Type B pancreatic cell (in vitro differentiated cells): ENCODE measurements at regions not wholly inside any gene's neighbourhood (a gene's known extent, or its start where the extent isn't known, plus 50 kb on each side); places are given as distances from the start of the nearest gene placed in this dataset.
"Not testable (repeated sequence)": the region's sequence is repeated elsewhere in the genome, so short reads cannot be mapped to it uniquely, and the experiment has no call there.

Experiments
- DNase-seq: peaks from one replicate; pipeline ENCODE4 v3.0.0; 2021; ENCODE audit warnings: mixed read lengths; ENCODE audit not compliant: unreplicated experiment; ENCODE audit errors: extremely low spot score
- H3K27ac Mint-ChIP-seq: 2 replicates; pipeline ENCODE4 v1.8.0; 2021; ENCODE audit warnings: mild to moderate bottlenecking, mixed read lengths
- H3K27me3 Mint-ChIP-seq: 2 replicates; pipeline ENCODE4 v1.8.0; 2021; ENCODE audit warnings: mixed read lengths
- H3K36me3 Mint-ChIP-seq: 2 replicates; pipeline ENCODE4 v1.8.0; 2021; ENCODE audit warnings: mixed read lengths
- H3K4me1 Mint-ChIP-seq: one replicate; pipeline ENCODE4 v1.8.0; 2021; ENCODE audit warnings: mixed read lengths; ENCODE audit not compliant: unreplicated experiment
- H3K4me3 Mint-ChIP-seq: 2 replicates; pipeline ENCODE4 v1.8.0; 2021; ENCODE audit warnings: mild to moderate bottlenecking, mixed read lengths
- H3K9me3 Mint-ChIP-seq: 2 replicates; pipeline ENCODE4 v1.8.0; 2021; ENCODE audit warnings: mixed read lengths
- TF ChIP-seq, protein P1 (sequence below): fragments of 200-600 bp; sonication (generic); conservative IDR thresholded peaks from 2 replicates; pipeline ENCODE4 v1.5.0; 2021; ENCODE audit warnings: antibody characterized with exemption, mild to moderate bottlenecking

DNA sequence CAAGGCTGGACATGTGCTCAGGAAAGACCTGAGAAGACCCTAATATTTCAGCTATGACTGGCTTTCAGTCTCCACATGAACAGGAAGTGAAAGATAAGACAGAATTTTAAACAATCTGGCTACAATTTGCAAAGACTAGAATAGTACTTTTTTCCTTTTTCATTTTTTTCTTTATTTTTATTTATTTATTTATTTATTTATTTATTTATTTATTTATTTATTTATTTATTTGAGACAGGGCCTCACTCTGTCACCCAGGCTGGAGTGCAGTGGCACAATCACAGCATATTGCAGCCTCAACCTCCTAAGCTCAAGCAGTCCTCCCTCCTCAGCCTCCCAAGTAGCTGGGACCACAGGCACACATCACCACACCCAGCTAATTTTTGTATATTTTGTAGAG lies 61.1 kb upstream of the PHF6 start:
- not testable (repeated sequence) for H3K36me3 Mint-ChIP-seq, H3K4me1 Mint-ChIP-seq, H3K27ac Mint-ChIP-seq, H3K27me3 Mint-ChIP-seq, DNase-seq, H3K4me3 Mint-ChIP-seq
- H3K9me3 Mint-ChIP-seq, result peaks cover 10% of the 10 kb centered on the region

DNA sequence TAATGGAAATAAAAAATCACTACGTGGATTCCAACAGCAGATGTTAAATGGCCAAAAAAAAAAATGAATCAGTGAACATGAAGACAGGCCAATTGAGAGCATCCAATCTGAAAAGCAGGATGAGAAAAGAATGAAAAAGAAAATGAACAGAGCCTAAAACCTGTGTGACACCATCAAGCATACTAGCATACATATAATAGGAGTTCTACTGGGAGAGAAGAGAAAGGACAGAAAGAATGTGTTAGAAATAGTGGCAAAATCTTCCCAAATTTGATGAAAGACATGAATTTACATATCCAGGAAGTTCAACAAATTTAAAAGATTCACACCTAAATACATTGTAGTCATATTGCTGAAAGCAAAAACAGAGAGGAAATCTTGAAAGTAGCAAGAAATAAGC lies 59.7 kb upstream of the PHF6 start:
- Mint-ChIP-seq H3K27ac (no peak overlapping the region), H3K4me3 (no peak overlapping the region), H3K4me1 (no peaks in the 10 kb centered on the region), H3K9me3 (peaks cover 10% of the 10 kb centered on the region), H3K27me3 (no peaks in the 10 kb centered on the region), H3K36me3 (no peaks in the 10 kb centered on the region)
- DNase-seq, result no peak
- TF ChIP-seq, protein P1, sequence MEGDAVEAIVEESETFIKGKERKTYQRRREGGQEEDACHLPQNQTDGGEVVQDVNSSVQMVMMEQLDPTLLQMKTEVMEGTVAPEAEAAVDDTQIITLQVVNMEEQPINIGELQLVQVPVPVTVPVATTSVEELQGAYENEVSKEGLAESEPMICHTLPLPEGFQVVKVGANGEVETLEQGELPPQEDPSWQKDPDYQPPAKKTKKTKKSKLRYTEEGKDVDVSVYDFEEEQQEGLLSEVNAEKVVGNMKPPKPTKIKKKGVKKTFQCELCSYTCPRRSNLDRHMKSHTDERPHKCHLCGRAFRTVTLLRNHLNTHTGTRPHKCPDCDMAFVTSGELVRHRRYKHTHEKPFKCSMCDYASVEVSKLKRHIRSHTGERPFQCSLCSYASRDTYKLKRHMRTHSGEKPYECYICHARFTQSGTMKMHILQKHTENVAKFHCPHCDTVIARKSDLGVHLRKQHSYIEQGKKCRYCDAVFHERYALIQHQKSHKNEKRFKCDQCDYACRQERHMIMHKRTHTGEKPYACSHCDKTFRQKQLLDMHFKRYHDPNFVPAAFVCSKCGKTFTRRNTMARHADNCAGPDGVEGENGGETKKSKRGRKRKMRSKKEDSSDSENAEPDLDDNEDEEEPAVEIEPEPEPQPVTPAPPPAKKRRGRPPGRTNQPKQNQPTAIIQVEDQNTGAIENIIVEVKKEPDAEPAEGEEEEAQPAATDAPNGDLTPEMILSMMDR, result no peak

DNA sequence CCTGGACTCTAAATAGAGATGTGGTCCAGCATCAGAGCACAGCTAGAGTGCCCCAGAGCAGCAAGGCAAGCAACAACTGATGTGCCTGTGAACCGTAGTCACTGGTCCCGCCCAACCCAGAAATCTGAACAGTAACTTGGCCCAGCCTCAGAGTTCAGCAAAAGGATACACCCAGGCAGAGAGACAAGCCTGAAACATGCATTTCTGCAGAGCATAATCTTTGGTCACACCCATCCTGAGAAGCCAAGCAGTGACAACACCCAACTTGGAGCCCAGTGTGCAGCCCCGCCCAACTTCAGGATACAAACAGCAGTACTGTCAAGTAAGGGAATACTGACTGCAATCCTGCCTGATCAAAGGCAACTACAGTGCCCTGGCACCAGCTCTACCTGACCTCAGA lies 57.2 kb upstream of the PHF6 start:
- no peaks in the 10 kb centered on the region for H3K27me3 Mint-ChIP-seq
- no peaks in the 10 kb centered on the region for H3K4me1 Mint-ChIP-seq
- H3K4me3 Mint-ChIP-seq, result peak overlapping the region; percentile 51
- no peak for DNase-seq
- TF ChIP-seq, protein P1, result no peak
- H3K36me3 Mint-ChIP-seq, result no peaks in the 10 kb centered on the region
- peak overlapping the region; percentile 95 for H3K27ac Mint-ChIP-seq
- H3K9me3 Mint-ChIP-seq, result peaks cover 10% of the 10 kb centered on the region
